Activated CD8-positive, alpha-beta T cell treated with anti-CD3 and anti-CD28 coated beads for 36 hours (primary cell): ENCODE measurements at regions not wholly inside any gene's neighbourhood (a gene's known extent, or its start where the extent isn't known, plus 50 kb on each side); places are given as distances from the start of the nearest gene placed in this dataset.
"Not testable (repeated sequence)": the region's sequence is repeated elsewhere in the genome, so short reads cannot be mapped to it uniquely, and the experiment has no call there.

Experiments
- ATAC-seq: fragments of 200-7000 bp; cut with Tn5 transposase; one replicate; pipeline ENCODE4 v1.10.0; 2021; ENCODE audit warnings: mild to moderate bottlenecking, moderate library complexity
- CTCF ChIA-PET: fragments of 350-600 bp; sonication (Branson Sonifier 250); formaldehyde crosslinking; loops from one replicate; lab custom pipeline; 2021; ENCODE audit warnings: antibody characterized with exemption; lab: Charles Lee
- POLR2A ChIA-PET: fragments of 350-600 bp; sonication (Branson Sonifier 250); formaldehyde crosslinking; loops from one replicate; lab custom pipeline; 2021; ENCODE audit warnings: antibody characterized with exemption; lab: Charles Lee
- DNase-seq: peaks from one replicate; pipeline ENCODE4 v3.0.0-alpha.2; 2020
- H3K27ac Mint-ChIP-seq: one replicate; pipeline ENCODE4 v1.8.0; 2021; ENCODE audit warnings: mild to moderate bottlenecking, mixed read lengths
- H3K27me3 Mint-ChIP-seq: one replicate; pipeline ENCODE4 v1.8.0; 2021; ENCODE audit warnings: mixed read lengths
- H3K36me3 Mint-ChIP-seq: one replicate; pipeline ENCODE4 v1.8.0; 2021; ENCODE audit warnings: low read depth, mixed read lengths
- H3K4me1 Mint-ChIP-seq: one replicate; pipeline ENCODE4 v1.8.0; 2021; ENCODE audit warnings: low read depth, mixed read lengths
- H3K4me3 Mint-ChIP-seq: one replicate; pipeline ENCODE4 v1.8.0; 2021; ENCODE audit warnings: mild to moderate bottlenecking, moderate library complexity, mixed read lengths
- H3K9me3 Mint-ChIP-seq: one replicate; pipeline ENCODE4 v1.8.0; 2021; ENCODE audit warnings: mixed read lengths
- CTCF ChIP-seq: fragments of 200-600 bp; IDR thresholded peaks from one replicate; pipeline ENCODE4 v1.8.0; 2022; ENCODE audit warnings: antibody characterized with exemption, mild to moderate bottlenecking
- intact Hi-C: fragments of 100-400 bp; cut with micrococcal nuclease; formaldehyde crosslinking; loops from one replicate; pipeline ENCODE4 v1.10.0; 2022

DNA sequence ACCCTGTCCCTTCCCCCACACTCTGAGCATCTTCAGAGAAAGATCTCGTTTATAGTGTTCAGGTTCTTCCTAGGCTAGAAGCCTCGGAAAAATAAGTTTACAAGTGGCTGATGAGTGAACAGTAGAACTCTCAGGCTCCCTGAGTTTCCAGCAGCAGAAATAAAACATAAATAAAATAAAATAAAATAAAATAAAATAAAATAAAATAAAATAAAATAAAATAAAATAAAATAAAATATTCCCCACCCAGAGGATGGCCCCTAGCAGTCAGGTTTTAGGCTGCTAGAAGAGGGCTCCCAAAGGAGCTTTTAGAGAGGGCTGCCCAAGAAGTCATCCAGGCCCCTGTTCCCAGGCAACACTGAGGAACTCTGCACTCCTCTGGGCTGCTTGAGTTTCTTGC, 55.1 kb downstream of the KCNC4 start:
- POLR2A ChIA-PET: no interaction called here
- H3K4me1 Mint-ChIP-seq: no peaks in the 10 kb centered on the region
- H3K4me3 Mint-ChIP-seq: no peak overlapping the region
- no peak overlapping the region for H3K27ac Mint-ChIP-seq
- ATAC-seq (no peak), DNase-seq (no peak)
- no peaks in the 10 kb centered on the region for H3K27me3 Mint-ChIP-seq
- no peaks in the 10 kb centered on the region for H3K36me3 Mint-ChIP-seq
- intact Hi-C loops: no loop called here
- TF ChIP-seq CTCF: no peak
- CTCF ChIA-PET: no interaction called here
- no peaks in the 10 kb centered on the region for H3K9me3 Mint-ChIP-seq

- H3K9me3 Mint-ChIP-seq: no peaks in the 10 kb centered on the region
- H3K36me3 Mint-ChIP-seq: no peaks in the 10 kb centered on the region
- H3K4me3 Mint-ChIP-seq: no peak overlapping the region
- ChIA-PET POLR2A (no interaction called here), CTCF (interaction anchor here (1.3 kb wide), 1 partner anchor 59 kb away, joined by 6 read pairs; no protein-coding TSS in a partner anchor)
- ATAC-seq (no peak), DNase-seq (no peak)
- no peak overlapping the region for H3K27ac Mint-ChIP-seq
- no peaks in the 10 kb centered on the region for H3K27me3 Mint-ChIP-seq
- TF ChIP-seq CTCF: no peak
- no peaks in the 10 kb centered on the region for H3K4me1 Mint-ChIP-seq
- intact Hi-C loops: no loop called here
These were observed 56.7 kb downstream of the KCNC4 start for GRCh38 chr1:110266834-110267233.

DNA sequence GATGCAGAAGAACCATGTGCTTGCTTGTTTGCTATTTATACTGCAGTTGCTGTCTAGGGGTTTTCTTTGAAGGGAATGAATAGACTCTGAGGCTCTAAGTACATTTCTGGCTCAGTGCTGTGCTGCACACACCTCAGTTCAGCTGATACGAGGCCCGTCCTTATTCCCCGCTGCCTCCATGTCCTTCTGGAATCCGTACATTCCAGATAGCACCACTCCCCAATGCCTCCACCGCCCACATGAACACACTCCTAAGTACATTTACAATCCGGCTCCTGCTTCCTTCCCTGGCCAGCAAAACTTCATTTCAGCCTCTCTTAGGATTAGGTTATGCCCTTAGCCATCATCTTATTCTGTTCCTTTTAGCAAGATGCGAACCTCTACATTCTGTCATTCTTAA, 57.1 kb downstream of the KCNC4 start:
- ATAC-seq (no peak), DNase-seq (no peak)
- H3K27ac Mint-ChIP-seq: no peak overlapping the region
- intact Hi-C loops: no loop called here
- no peaks in the 10 kb centered on the region for H3K36me3 Mint-ChIP-seq
- no peaks in the 10 kb centered on the region for H3K9me3 Mint-ChIP-seq
- H3K4me3 Mint-ChIP-seq: no peak overlapping the region
- H3K4me1 Mint-ChIP-seq: no peaks in the 10 kb centered on the region
- no peaks in the 10 kb centered on the region for H3K27me3 Mint-ChIP-seq
- CTCF ChIA-PET: interaction anchor here (1.3 to 5.8 kb wide), 2 partner anchors 59 to 60 kb away, joined by 6 to 35 read pairs; partner anchors contain the start of gene KCNC4
- TF ChIP-seq CTCF: no peak
- POLR2A ChIA-PET: no interaction called here

GRCh38 chr1:110272045-110272444, 61.9 kb downstream of the KCNC4 start:
- Mint-ChIP-seq H3K9me3 (no peaks in the 10 kb centered on the region), H3K4me3 (no peak overlapping the region), H3K27ac (no peak overlapping the region), H3K4me1 (no peaks in the 10 kb centered on the region), H3K27me3 (peaks cover 6% of the 10 kb centered on the region), H3K36me3 (no peaks in the 10 kb centered on the region)
- no peak for DNase-seq
- ChIA-PET CTCF (interaction anchor here (1.5 to 5.8 kb wide), 3 partner anchors 63 to 252 kb away, joined by 4 to 35 read pairs (median 7); partner anchors contain the start of gene KCNC4), POLR2A (interaction anchor here (1.0 kb wide), 1 partner anchor 40 kb away, joined by 3 read pairs; no protein-coding TSS in a partner anchor)
- no peak for ATAC-seq
- intact Hi-C loops: no loop called here
- no peak for TF ChIP-seq CTCF

DNA sequence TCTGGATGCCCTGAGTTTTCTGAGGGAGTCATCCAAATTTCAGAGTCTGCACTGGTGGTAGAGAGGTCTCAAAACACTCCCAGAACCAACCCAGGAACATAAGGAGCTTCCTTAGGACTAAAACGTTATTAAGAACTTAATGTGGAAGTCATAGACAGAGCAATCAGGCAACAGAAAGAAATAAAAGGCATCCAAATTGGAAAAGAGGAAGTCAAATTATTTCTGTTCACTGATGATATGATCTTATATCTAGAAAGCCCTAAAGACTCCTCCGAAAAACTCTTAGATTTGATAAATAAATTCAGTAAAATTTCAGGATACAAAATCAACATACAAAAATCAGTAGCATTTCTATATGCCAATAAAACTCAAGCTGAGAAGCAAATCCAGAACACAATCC, 63.7 kb downstream of the KCNC4 start:
- H3K27me3 Mint-ChIP-seq, DNase-seq, POLR2A ChIA-PET, intact Hi-C loops, H3K4me1 Mint-ChIP-seq, H3K36me3 Mint-ChIP-seq, H3K4me3 Mint-ChIP-seq, H3K27ac Mint-ChIP-seq, ATAC-seq, H3K9me3 Mint-ChIP-seq: not testable (repeated sequence)
- CTCF ChIA-PET: interaction anchor here (1.4 kb wide), 1 partner anchor 77 kb away, joined by 4 read pairs; no protein-coding TSS in a partner anchor
